ENCODE measurements at regions not wholly inside any gene's neighbourhood (a gene's known extent, or its start where the extent isn't known, plus 50 kb on each side); places are given as distances from the start of the nearest gene placed in this dataset.
"Not testable (repeated sequence)": the region's sequence is repeated elsewhere in the genome, so short reads cannot be mapped to it uniquely, and the experiment has no call there.

DNA sequence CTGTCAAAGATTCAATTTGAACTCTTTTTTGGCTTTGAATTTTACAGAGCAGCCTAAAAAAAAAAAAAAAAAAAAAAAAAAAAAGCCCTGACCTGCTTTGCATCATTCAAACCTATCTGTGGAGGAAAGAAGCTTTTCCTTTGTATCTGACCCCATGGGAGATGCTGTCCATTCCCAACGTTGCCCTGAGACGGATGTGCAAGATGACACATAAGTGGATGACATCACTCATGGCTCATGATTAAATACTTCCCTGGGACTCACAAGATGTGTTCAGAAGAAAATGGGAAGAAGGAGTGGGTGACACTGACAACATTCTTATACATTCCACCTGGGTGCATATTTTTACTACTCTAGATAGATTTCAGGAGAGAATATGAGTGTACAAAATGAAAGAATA is 245.7 kb upstream of the ELAVL2 start:
- H3K4me3 ChIP-seq, result no peak overlapping the region
- no peaks in the 10 kb centered on the region for H3K27me3 ChIP-seq (ENCODE audit: insufficient read depth in 3 of 3, low read length in 2 of 3)
- H3K9me3 ChIP-seq, result no peaks in the 10 kb centered on the region
- intact Hi-C loops (cut with DNase I), result no loop called here
- H3K27ac ChIP-seq, result no peak overlapping the region
- WGBS, 3 donors, result 22 to 37% (median 23%) methylated on average over 2 of the region's 2 CpGs
- no peaks in the 10 kb centered on the region for H3K36me3 ChIP-seq (ENCODE audit: insufficient read depth in 1 of 2, low read depth in 1 of 2)
- TF ChIP-seq, protein P1, sequence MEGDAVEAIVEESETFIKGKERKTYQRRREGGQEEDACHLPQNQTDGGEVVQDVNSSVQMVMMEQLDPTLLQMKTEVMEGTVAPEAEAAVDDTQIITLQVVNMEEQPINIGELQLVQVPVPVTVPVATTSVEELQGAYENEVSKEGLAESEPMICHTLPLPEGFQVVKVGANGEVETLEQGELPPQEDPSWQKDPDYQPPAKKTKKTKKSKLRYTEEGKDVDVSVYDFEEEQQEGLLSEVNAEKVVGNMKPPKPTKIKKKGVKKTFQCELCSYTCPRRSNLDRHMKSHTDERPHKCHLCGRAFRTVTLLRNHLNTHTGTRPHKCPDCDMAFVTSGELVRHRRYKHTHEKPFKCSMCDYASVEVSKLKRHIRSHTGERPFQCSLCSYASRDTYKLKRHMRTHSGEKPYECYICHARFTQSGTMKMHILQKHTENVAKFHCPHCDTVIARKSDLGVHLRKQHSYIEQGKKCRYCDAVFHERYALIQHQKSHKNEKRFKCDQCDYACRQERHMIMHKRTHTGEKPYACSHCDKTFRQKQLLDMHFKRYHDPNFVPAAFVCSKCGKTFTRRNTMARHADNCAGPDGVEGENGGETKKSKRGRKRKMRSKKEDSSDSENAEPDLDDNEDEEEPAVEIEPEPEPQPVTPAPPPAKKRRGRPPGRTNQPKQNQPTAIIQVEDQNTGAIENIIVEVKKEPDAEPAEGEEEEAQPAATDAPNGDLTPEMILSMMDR (IDR thresholded peaks at IDR 0.05), result no peak
- no peak for ATAC-seq
- DNase-seq, result no peak
- H3K4me1 ChIP-seq, result no peaks in the 10 kb centered on the region

DNA sequence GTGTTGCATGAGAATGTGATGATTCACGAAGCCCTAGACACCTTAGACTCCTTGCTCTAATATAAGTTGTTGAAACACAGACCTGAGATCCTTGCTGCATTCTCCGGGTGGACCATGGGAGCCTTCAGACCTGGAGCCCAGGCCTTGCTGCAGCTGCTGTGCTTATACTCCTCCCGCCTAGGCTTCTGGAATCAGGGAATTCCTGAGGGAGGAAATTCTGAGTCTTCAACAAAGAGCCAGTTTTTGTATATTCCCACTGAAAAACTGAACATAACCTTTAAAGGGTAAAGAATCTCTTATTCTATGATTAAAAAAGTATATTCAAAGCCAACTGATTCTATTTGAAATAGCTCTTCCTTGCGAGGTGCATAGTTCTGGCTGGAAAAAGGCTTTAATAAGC is 245.1 kb upstream of the ELAVL2 start:
- no peaks in the 10 kb centered on the region for H3K4me1 ChIP-seq

DNA sequence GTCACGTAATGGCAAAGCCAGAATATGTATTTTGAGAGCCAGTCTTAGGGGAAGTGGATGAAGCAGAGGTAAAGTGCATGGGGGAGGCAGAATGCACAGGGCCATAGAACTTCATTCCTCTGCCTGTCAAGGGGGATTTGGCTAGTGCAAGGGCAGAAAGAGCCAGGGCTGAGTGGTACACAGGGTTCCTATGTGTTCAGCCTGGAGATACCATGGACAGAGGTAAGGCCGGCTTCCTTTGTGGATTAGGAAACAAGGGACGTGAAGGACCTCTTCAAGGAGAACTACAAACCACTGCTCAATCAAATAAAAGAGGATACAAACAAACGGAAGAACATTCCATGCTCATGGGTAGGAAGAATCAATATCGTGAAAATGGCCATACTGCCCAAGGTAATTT is 241.1 kb upstream of the ELAVL2 start:
- WGBS, 3 donors, result 65 to 70% (median 68%) methylated on average over 4 of the region's 5 CpGs
- DNase-seq; H3K27me3 ChIP-seq (ENCODE audit: insufficient read depth in 3 of 3, low read length in 2 of 3); H3K36me3 ChIP-seq (ENCODE audit: insufficient read depth in 1 of 2, low read depth in 1 of 2); intact Hi-C loops (cut with DNase I); ATAC-seq; H3K27ac ChIP-seq; H3K9me3 ChIP-seq; H3K4me1 ChIP-seq; H3K4me3 ChIP-seq: not testable (repeated sequence)

More for the DNA sequence above, 245.1 kb upstream of the ELAVL2 start:
- no peak for DNase-seq
- WGBS, 3 donors, result 49 to 65% (median 53%) methylated on average over 4 of the region's 4 CpGs
- H3K27ac ChIP-seq, result no peak overlapping the region
- H3K27me3 ChIP-seq (ENCODE audit: insufficient read depth in 3 of 3, low read length in 2 of 3), result no peaks in the 10 kb centered on the region
- H3K9me3 ChIP-seq, result no peaks in the 10 kb centered on the region
- H3K4me3 ChIP-seq, result no peak overlapping the region
- no peaks in the 10 kb centered on the region for H3K36me3 ChIP-seq (ENCODE audit: insufficient read depth in 1 of 2, low read depth in 1 of 2)
- TF ChIP-seq, protein P1 (IDR thresholded peaks at IDR 0.05), result no peak
- no peak for ATAC-seq
- intact Hi-C loops (cut with DNase I), result no loop called here

DNA sequence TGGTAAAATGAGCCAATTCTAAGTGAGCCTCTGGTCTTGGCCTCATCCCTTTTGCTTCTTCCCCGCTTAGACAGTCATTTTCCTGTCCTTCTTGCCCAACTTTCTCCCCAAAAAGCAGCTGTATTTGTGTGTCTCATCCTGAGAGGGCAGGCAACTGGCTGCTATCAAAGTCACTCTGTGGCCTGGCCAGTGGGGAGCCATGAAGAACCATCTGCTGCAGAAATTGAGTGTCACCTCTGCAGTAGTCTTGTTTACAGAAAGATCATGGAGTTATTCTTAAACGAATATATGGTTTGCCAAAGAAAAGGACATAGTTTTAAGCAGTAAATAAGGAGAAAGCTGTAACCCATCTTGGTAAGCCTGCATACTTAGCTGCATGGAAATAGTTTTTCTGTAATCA is 233.6 kb upstream of the ELAVL2 start:
- H3K36me3 ChIP-seq (ENCODE audit: insufficient read depth in 1 of 2, low read depth in 1 of 2), result no peaks in the 10 kb centered on the region
- H3K4me1 ChIP-seq, result no peaks in the 10 kb centered on the region
- DNase-seq (no peak), ATAC-seq (no peak)
- no peak overlapping the region for H3K27ac ChIP-seq
- WGBS, 3 donors, result 60 to 82% (median 64%) methylated on average over 2 of the region's 2 CpGs
- TF ChIP-seq, protein P1 (IDR thresholded peaks at IDR 0.05), result no peak
- intact Hi-C loops (cut with DNase I), result no loop called here
- H3K9me3 ChIP-seq, result no peaks in the 10 kb centered on the region
- no peak overlapping the region for H3K4me3 ChIP-seq
- no peaks in the 10 kb centered on the region for H3K27me3 ChIP-seq (ENCODE audit: insufficient read depth in 3 of 3, low read length in 2 of 3)

DNA sequence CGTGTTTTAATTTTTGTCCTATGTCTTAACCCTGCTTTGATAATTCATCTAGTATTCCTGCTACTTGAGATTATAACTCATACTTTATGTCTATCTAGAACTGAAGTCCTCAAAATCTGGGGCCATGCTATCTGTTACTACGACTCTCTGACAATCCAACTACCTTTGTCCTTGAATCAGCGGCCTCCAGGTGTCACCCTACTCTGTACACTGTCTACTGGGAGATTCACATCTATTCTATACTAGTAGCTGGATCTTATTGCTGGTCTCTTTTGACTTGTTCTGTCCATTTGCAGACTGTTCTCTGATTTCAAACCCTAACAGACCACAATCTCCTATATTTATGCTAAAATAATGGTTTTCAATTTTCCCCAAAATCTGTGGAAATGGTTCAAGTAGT is 225.5 kb upstream of the ELAVL2 start:
- H3K27ac ChIP-seq, result no peak overlapping the region
- intact Hi-C loops (cut with DNase I), result no loop called here
- no peaks in the 10 kb centered on the region for H3K27me3 ChIP-seq (ENCODE audit: insufficient read depth in 3 of 3, low read length in 2 of 3)
- H3K36me3 ChIP-seq (ENCODE audit: insufficient read depth in 1 of 2, low read depth in 1 of 2), result no peaks in the 10 kb centered on the region
- no peaks in the 10 kb centered on the region for H3K4me1 ChIP-seq
- DNase-seq (no peak), ATAC-seq (no peak)
- H3K9me3 ChIP-seq, result no peaks in the 10 kb centered on the region
- WGBS, 3 donors, result 68 to 85% (median 75%) methylated on average over 3 of the region's 3 CpGs
- no peak overlapping the region for H3K4me3 ChIP-seq
- TF ChIP-seq, protein P1 (IDR thresholded peaks at IDR 0.05), result no peak

DNA sequence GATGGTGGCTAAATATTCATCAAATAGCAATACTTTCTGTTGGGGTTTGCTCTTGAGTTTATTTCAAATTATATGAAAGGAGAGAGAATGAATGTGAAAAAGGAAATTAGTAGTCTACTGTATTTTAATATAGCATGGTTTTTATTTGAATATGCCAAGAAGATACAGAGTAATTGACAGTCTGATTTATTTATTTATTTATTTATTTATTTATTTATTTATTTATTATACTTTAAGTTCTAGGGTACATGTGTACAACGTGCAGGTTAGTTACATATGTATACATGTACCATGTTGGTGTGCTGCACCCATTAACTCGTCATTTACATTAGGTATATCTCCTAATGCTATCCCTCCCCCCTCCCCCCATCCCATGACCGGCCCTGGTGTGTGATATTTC is 224.2 kb upstream of the ELAVL2 start:
- H3K27ac ChIP-seq; H3K4me1 ChIP-seq; DNase-seq; H3K4me3 ChIP-seq; H3K27me3 ChIP-seq (ENCODE audit: insufficient read depth in 3 of 3, low read length in 2 of 3); intact Hi-C loops (cut with DNase I); ATAC-seq; H3K9me3 ChIP-seq; H3K36me3 ChIP-seq (ENCODE audit: insufficient read depth in 1 of 2, low read depth in 1 of 2): not testable (repeated sequence)
- WGBS, 3 donors, result 76 to 94% (median 84%) methylated on average over 3 of the region's 3 CpGs

All from psoas muscle (tissue), 7 donors.